Activated naive CD4-positive, alpha-beta T cell treated with anti-CD3 and anti-CD28 coated beads, Interleukin-2, amount 10 ng/mL, durations not matched to agents 7 days and 5 days (primary cell): ENCODE measurements at regions not wholly inside any gene's neighbourhood (a gene's known extent, or its start where the extent isn't known, plus 50 kb on each side); places are given as distances from the start of the nearest gene placed in this dataset.

Experiments
- CTCF ChIA-PET: fragments of 350-600 bp; sonication (Branson Sonifier 250); formaldehyde crosslinking; loops from one replicate; lab custom pipeline; 2021; ENCODE audit warnings: antibody characterized with exemption; lab: Charles Lee
- DNase-seq: peaks from one replicate; pipeline ENCODE4 v3.0.0-alpha.2; 2020
- H3K27ac Mint-ChIP-seq: one replicate; pipeline ENCODE4 v1.8.0; 2021; ENCODE audit warnings: mild to moderate bottlenecking, moderate library complexity, mixed read lengths
- H3K27me3 Mint-ChIP-seq: one replicate; pipeline ENCODE4 v1.8.0; 2021; ENCODE audit warnings: mild to moderate bottlenecking, mixed read lengths
- H3K36me3 Mint-ChIP-seq: one replicate; pipeline ENCODE4 v1.8.0; 2021; ENCODE audit warnings: mixed read lengths
- H3K4me1 Mint-ChIP-seq: one replicate; pipeline ENCODE4 v1.8.0; 2021; ENCODE audit warnings: mixed read lengths
- H3K4me3 Mint-ChIP-seq: one replicate; pipeline ENCODE4 v1.8.0; 2021; ENCODE audit warnings: mild to moderate bottlenecking, moderate library complexity, mixed read lengths
- H3K9me3 Mint-ChIP-seq: one replicate; pipeline ENCODE4 v1.8.0; 2021; ENCODE audit warnings: mixed read lengths

- Mint-ChIP-seq H3K27me3 (peaks cover 10% of the 10 kb centered on the region), H3K4me1 (peaks cover 10% of the 10 kb centered on the region), H3K9me3 (peaks cover 2% of the 10 kb centered on the region), H3K4me3 (no peak overlapping the region), H3K36me3 (no peaks in the 10 kb centered on the region), H3K27ac (no peak overlapping the region)
- CTCF ChIA-PET: interaction anchor here (1.3 kb wide), 1 partner anchor 19 kb away, joined by 3 read pairs; no protein-coding TSS in a partner anchor
- no peak for DNase-seq
Measured at GRCh38 chr13:27730191-27730590, 62.1 kb upstream of the GSX1 start.
